ENCODE measurements at regions not wholly inside any gene's neighbourhood (a gene's known extent, or its start where the extent isn't known, plus 50 kb on each side); places are given as distances from the start of the nearest gene placed in this dataset.

DNA sequence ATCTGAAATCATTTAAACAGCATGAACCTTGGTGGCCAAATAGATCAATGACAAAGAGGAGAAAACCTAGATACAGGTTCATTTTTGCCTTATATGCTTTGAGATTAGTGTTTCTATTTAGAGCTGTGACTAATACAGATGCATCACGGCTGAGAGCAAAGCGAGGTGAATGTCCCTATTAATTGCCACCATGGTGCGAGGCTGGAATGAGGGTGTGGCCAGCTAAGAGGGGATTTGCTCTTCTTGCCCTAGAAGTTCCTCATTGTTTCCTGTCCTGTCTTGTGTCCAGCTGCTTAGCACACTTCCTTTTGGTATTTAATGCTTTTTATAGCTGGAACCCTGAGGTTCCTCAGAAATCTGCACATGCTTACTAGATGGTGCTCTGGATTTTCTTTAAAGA lies 339.1 kb upstream of the RGMA start:
- peak; percentile 55 for DNase-seq (ENCODE audit: low spot score)
- ChIA-PET POLR2A (ENCODE audit: low non-redundant PET) (interaction anchor here (0.6 kb wide), 1 partner anchor 376 kb away, joined by 3 read pairs; no protein-coding TSS in a partner anchor), CTCF (interaction anchor here (0.5 kb wide), 1 partner anchor 870 kb away, joined by 3 read pairs; no protein-coding TSS in a partner anchor)
- no peak overlapping the region; the same call in 1 of the 2 replicates for H3K27ac ChIP-seq
- TF ChIP-seq, protein P1, sequence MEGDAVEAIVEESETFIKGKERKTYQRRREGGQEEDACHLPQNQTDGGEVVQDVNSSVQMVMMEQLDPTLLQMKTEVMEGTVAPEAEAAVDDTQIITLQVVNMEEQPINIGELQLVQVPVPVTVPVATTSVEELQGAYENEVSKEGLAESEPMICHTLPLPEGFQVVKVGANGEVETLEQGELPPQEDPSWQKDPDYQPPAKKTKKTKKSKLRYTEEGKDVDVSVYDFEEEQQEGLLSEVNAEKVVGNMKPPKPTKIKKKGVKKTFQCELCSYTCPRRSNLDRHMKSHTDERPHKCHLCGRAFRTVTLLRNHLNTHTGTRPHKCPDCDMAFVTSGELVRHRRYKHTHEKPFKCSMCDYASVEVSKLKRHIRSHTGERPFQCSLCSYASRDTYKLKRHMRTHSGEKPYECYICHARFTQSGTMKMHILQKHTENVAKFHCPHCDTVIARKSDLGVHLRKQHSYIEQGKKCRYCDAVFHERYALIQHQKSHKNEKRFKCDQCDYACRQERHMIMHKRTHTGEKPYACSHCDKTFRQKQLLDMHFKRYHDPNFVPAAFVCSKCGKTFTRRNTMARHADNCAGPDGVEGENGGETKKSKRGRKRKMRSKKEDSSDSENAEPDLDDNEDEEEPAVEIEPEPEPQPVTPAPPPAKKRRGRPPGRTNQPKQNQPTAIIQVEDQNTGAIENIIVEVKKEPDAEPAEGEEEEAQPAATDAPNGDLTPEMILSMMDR (conservative IDR thresholded peaks at IDR 0.05; ENCODE audit: low read depth): no peak

DNA sequence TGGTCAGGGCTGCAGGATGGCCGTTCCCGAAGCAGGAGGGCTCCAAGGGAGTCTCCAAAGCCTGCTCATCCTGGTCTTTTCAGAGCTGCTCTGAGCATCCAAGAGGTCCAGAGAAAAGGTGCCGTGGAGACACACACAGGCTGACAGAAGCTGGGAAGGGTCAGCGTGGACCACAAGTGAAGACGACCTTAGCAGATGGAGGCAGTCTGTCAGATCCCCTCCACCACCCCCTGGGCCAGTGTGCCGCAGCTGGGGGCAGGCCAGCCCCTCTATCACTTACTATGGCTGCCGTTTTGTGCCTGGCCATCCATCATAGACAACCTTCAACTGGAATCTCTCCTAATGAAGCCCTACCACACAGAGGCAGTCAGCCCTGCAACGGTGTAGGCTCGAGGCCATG lies 335.1 kb upstream of the RGMA start:
- ChIA-PET CTCF (no interaction called here), POLR2A (ENCODE audit: low non-redundant PET) (no interaction called here)
- H3K27ac ChIP-seq: no peak overlapping the region
- no peak for DNase-seq (ENCODE audit: low spot score)
- TF ChIP-seq, protein P1 (conservative IDR thresholded peaks at IDR 0.05; ENCODE audit: low read depth): no peak

DNA sequence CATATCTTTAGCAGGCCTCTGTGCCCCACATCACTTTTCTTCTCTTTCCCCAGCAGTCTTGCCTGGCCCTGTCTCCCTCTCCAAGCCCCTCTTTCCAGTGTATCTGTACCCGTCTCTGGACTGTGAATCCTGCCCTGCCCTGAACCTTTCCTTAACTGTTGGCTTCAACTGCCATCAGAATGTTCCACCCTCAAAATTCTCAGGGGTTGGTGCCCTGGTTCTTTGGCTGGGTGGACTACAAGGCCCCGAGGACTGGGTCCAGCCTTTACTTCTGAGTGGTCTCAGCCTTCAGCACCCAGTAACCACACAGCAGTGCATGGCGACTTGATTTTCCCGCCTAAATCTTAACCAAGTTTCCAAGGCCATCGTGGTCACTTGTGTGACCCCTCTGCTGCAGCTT lies 333.5 kb upstream of the RGMA start:
- POLR2A ChIA-PET (ENCODE audit: low non-redundant PET): no interaction called here
- H3K27ac ChIP-seq: no peak overlapping the region
- CTCF ChIA-PET: interaction anchor here (1.2 kb wide), 1 partner anchor 42 kb away, joined by 3 read pairs; no protein-coding TSS in a partner anchor

DNA sequence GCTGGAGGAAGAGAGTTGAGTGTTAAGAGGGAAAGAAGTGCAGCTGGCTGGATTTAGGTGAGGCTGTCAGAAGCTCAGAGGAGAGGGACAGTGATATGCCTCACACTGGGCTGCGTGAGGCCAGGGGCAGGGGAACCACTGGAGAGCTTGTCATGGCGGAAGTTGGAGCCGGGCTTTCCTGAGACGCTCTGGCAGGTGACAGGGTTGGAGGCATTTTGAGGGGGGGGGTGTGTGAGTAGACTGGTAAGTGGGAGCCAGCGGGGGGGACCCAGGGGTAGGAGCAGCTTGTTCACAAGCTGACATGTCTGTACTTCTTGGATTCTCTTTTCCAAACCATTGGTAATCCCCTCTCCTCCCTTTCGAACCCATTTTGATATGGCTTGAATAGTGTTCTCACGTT lies 331.5 kb upstream of the RGMA start:
- no peak for DNase-seq (ENCODE audit: low spot score)
- no peak overlapping the region for H3K27ac ChIP-seq
- POLR2A ChIA-PET (ENCODE audit: low non-redundant PET): no interaction called here
- TF ChIP-seq, protein P1 (conservative IDR thresholded peaks at IDR 0.05; ENCODE audit: low read depth): no peak
- CTCF ChIA-PET: no interaction called here

More for the DNA sequence above, 333.5 kb upstream of the RGMA start:
- DNase-seq (ENCODE audit: low spot score): no peak
- TF ChIP-seq, protein P1 (conservative IDR thresholded peaks at IDR 0.05; ENCODE audit: low read depth): no peak

DNA sequence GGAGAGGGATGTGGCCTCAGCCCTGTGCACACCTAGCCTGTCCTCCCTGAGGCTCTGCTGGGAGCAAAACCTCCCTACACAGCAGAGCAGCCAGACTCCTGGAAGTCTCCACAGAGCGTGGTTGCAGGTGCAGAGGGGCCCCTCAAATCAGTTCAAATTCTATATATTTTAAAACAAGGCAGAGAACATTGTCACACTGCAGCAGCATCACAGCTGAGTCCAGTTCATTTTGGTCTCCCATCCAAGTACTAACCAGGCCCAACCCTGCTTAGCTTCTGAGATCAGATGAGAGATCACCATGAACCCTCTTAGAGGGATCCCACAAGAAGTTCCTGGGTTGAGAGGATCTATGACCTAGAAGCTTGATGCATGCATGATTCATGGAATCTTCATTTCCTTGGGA lies 331.0 kb upstream of the RGMA start:
- DNase-seq (ENCODE audit: low spot score): no peak
- ChIA-PET CTCF (no interaction called here), POLR2A (ENCODE audit: low non-redundant PET) (no interaction called here)
- no peak overlapping the region for H3K27ac ChIP-seq
- TF ChIP-seq, protein P1 (conservative IDR thresholded peaks at IDR 0.05; ENCODE audit: low read depth): no peak

DNA sequence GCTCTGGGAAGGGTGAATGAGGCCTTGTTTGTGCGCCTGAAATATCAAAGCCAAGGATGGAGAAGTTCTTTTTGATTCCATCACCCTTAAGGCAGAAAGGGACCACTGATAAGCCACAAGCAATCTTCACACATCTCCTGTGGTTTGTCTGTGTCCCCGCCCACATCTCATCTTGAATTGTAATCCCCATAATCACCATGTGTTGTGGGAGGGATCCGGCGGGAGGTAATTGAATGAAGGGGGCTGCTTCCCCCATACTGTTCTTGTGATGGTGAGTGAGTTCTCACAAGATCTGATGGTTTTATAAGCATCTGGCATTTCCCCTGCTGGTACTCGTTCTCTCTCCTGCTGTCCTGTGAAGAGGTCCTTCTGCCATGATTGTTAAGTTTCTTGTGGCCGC lies 329.6 kb upstream of the RGMA start:
- DNase-seq (ENCODE audit: low spot score): no peak
- H3K27ac ChIP-seq: no peak overlapping the region
- TF ChIP-seq, protein P1 (conservative IDR thresholded peaks at IDR 0.05; ENCODE audit: low read depth): no peak
- CTCF ChIA-PET: no interaction called here
- POLR2A ChIA-PET (ENCODE audit: low non-redundant PET): no interaction called here

DNA sequence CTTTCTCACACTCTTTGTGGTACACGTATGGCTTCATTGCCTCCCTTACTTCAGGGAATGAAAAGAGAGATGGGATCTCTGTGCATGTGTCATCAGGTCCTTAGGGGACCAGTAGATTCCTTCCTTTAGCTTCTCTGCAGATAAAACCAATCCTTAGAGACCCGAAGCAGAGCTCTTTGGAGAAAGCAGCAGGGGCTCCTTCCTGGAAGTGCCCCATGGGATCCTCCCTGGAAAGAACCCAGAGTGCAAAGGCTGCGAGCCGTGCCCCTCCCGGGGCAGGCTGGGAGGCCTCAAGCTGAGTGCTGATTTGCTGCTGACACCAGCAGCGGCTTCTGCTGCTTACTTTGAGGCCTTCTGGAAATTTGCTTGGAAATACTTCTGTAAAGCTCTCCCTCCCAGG lies 328.6 kb upstream of the RGMA start:
- CTCF ChIA-PET: no interaction called here
- DNase-seq (ENCODE audit: low spot score): no peak
- no peak overlapping the region for H3K27ac ChIP-seq
- POLR2A ChIA-PET (ENCODE audit: low non-redundant PET): no interaction called here
- TF ChIP-seq, protein P1 (conservative IDR thresholded peaks at IDR 0.05; ENCODE audit: low read depth): no peak

Measured in RWPE1 (cell line).